ENCODE measurements at regions not wholly inside any gene's neighbourhood (a gene's known extent, or its start where the extent isn't known, plus 50 kb on each side); places are given as distances from the start of the nearest gene placed in this dataset.

DNA sequence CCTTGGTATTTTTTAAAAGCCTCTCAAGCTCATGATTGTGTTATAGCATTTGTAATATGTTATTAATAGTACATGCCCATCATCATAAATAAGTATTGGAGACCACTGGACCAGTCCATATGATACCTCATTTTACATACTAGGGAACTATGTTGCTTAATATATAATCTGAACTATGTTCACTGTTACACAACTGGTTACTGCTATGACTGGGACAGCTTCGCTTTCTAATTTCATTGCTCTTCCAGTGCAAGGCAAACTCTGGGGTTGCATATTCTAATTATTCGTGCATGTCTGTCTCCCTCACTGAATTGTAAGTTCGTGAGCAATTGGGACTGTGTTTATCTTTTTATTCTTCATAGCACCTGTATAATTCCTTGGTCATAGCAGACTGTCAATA is 330.5 kb downstream of the RAPGEF2 start (continued):
- TF ChIP-seq, protein P1, sequence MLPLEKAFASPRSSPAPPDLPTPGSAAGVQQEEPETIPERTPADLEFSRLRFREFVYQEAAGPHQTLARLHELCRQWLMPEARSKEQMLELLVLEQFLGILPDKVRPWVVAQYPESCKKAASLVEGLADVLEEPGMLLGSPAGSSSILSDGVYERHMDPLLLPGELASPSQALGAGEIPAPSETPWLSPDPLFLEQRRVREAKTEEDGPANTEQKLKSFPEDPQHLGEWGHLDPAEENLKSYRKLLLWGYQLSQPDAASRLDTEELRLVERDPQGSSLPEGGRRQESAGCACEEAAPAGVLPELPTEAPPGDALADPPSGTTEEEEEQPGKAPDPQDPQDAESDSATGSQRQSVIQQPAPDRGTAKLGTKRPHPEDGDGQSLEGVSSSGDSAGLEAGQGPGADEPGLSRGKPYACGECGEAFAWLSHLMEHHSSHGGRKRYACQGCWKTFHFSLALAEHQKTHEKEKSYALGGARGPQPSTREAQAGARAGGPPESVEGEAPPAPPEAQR (CRISPR knock-in tag; IDR thresholded peaks at IDR 0.05), result no peak
- TF ChIP-seq, protein P2, sequence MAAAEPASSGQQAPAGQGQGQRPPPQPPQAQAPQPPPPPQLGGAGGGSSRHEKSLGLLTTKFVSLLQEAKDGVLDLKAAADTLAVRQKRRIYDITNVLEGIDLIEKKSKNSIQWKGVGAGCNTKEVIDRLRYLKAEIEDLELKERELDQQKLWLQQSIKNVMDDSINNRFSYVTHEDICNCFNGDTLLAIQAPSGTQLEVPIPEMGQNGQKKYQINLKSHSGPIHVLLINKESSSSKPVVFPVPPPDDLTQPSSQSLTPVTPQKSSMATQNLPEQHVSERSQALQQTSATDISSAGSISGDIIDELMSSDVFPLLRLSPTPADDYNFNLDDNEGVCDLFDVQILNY (CRISPR knock-in tag; IDR thresholded peaks at IDR 0.05), result no peak
- TF ChIP-seq ETV6 (CRISPR knock-in tag; IDR thresholded peaks at IDR 0.05), result no peak
- no peak for TF ChIP-seq ZNF671 (CRISPR knock-in tag; IDR thresholded peaks at IDR 0.05)
- no peak for TF ChIP-seq NR2C2 (CRISPR knock-in tag; IDR thresholded peaks at IDR 0.05)
- TF ChIP-seq, protein P3, sequence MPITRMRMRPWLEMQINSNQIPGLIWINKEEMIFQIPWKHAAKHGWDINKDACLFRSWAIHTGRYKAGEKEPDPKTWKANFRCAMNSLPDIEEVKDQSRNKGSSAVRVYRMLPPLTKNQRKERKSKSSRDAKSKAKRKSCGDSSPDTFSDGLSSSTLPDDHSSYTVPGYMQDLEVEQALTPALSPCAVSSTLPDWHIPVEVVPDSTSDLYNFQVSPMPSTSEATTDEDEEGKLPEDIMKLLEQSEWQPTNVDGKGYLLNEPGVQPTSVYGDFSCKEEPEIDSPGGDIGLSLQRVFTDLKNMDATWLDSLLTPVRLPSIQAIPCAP (CRISPR knock-in tag; IDR thresholded peaks at IDR 0.05), result no peak
- no peak for TF ChIP-seq KAT7 (CRISPR knock-in tag; IDR thresholded peaks at IDR 0.05; ENCODE audit: borderline replicate concordance)
- no peak for TF ChIP-seq TEAD4 (CRISPR knock-in tag; IDR thresholded peaks at IDR 0.05)
- TF ChIP-seq RELA (CRISPR knock-in tag; IDR thresholded peaks at IDR 0.05; ENCODE audit: borderline replicate concordance), result no peak
- no peak for TF ChIP-seq ZNF232 (CRISPR knock-in tag; IDR thresholded peaks at IDR 0.05)

DNA sequence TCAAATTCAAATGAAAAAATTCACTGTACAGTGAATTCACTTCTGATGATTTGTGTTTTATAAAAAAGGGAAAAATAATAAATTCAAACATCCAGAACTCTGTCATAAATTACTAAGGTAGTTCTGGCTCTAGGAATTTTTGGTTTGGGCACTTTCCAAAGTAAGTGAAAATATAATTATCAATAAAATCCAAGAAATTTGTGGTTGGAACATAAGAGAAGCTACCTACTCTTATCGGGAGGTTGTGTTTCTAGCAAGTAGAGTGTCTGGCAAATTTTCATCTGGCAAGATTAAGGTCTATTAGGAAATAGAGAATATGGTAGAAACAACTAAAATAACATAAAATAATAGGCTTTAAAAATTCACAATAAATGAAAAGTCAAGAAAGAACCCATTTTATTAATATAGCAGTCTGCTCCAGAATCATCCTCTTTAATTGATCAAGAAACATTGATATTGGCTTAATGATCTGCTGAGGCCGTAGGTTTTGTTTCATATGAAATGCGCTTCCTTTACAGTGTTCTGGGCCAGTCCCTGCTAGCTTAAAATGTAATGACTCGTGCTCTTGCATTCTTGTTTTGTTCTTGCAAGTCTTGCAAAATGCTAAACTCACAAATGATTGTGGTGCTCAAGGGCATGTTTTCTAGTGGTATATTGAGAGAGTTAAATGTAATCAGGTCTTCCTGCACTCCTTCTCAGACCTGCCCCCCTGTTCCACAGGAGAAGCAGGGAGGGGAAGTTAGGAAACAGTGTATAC is 331.4 kb downstream of the RAPGEF2 start:
- H3K4me1 Mint-ChIP-seq, result 0 out of 2 replicates have a peak, but pooled peaks cover 2% of the 10 kb centered on the region
- H3K27ac Mint-ChIP-seq, result no peak overlapping the region
- no peaks in the 10 kb centered on the region for H3K9me3 Mint-ChIP-seq
- ChIA-PET POLR2A (no interaction called here), CTCF (no interaction called here)
- H3K27me3 Mint-ChIP-seq (ENCODE audit: low read depth), result no peaks in the 10 kb centered on the region
- ATAC-seq (no peak), DNase-seq (ENCODE audit: low spot score) (no peak)
- no peaks in the 10 kb centered on the region for H3K36me3 Mint-ChIP-seq
- TF ChIP-seq MYBL2 (CRISPR knock-in tag; IDR thresholded peaks at IDR 0.05) (no peak), TEAD1 (CRISPR knock-in tag; IDR thresholded peaks at IDR 0.05) (no peak), ZNF232 (CRISPR knock-in tag; IDR thresholded peaks at IDR 0.05) (no peak), GRHL2 (CRISPR knock-in tag; IDR thresholded peaks at IDR 0.05; ENCODE audit: insufficient replicate concordance, severe bottlenecking) (no peak), SOX15 (CRISPR knock-in tag; IDR thresholded peaks at IDR 0.05) (no peak), SMAD4 (CRISPR knock-in tag; IDR thresholded peaks at IDR 0.05) (no peak), ZNF138 (CRISPR knock-in tag; conservative IDR thresholded peaks at IDR 0.05) (no peak), KAT7 (CRISPR knock-in tag; IDR thresholded peaks at IDR 0.05; ENCODE audit: borderline replicate concordance) (no peak), HMGA2 (CRISPR knock-in tag; IDR thresholded peaks at IDR 0.05) (no peak)
- TF ChIP-seq, protein P4, sequence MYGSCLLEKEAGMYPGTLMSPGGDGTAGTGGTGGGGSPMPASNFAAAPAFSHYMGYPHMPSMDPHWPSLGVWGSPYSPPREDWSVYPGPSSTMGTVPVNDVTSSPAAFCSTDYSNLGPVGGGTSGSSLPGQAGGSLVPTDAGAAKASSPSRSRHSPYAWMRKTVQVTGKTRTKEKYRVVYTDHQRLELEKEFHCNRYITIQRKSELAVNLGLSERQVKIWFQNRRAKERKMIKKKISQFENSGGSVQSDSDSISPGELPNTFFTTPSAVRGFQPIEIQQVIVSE (CRISPR knock-in tag; IDR thresholded peaks at IDR 0.05; ENCODE audit: borderline replicate concordance), result no peak
- TF ChIP-seq, protein P2 (CRISPR knock-in tag; IDR thresholded peaks at IDR 0.05), result no peak
- H3K4me3 Mint-ChIP-seq, result no peak overlapping the region

DNA sequence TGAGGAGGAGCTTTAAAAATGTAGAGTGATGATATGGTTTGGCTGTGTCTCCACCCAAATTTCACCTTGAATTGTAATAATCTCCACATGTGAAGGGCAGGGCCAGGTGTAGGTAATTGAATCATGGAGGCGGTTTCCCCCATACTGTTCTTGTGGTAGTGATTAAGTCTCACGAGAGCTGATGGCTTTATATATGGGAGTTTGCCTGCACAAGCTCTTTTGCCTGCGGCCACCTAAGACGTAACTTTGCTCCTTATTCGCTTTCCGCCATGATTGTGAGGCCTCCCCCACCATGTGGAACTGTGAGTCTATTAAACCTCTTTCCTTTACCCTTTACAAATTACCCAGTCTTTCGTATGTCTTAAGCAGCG is 332.0 kb downstream of the RAPGEF2 start:
- Mint-ChIP-seq H3K4me3 (no peak overlapping the region), H3K36me3 (no peaks in the 10 kb centered on the region), H3K27ac (no peak overlapping the region), H3K9me3 (no peaks in the 10 kb centered on the region), H3K4me1 (0 out of 2 replicates have a peak, but pooled peaks cover 2% of the 10 kb centered on the region), H3K27me3 (ENCODE audit: low read depth) (no peaks in the 10 kb centered on the region)
- POLR2A ChIA-PET, result no interaction called here
- ATAC-seq, result no peak
- CTCF ChIA-PET, result no interaction called here
- DNase-seq (ENCODE audit: low spot score), result no peak
- TF ChIP-seq ZNF232 (CRISPR knock-in tag; IDR thresholded peaks at IDR 0.05), result no peak
- TF ChIP-seq, protein P5, sequence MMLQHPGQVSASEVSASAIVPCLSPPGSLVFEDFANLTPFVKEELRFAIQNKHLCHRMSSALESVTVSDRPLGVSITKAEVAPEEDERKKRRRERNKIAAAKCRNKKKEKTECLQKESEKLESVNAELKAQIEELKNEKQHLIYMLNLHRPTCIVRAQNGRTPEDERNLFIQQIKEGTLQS (CRISPR knock-in tag; conservative IDR thresholded peaks at IDR 0.05), result no peak
- no peak for TF ChIP-seq CBFB (CRISPR knock-in tag; IDR thresholded peaks at IDR 0.05; ENCODE audit: low read depth)
- no peak for TF ChIP-seq RORB (CRISPR knock-in tag; IDR thresholded peaks at IDR 0.05)
- no peak for TF ChIP-seq RELA (CRISPR knock-in tag; IDR thresholded peaks at IDR 0.05; ENCODE audit: borderline replicate concordance)
- TF ChIP-seq KAT7 (CRISPR knock-in tag; IDR thresholded peaks at IDR 0.05; ENCODE audit: borderline replicate concordance), result no peak
- TF ChIP-seq, protein P6, sequence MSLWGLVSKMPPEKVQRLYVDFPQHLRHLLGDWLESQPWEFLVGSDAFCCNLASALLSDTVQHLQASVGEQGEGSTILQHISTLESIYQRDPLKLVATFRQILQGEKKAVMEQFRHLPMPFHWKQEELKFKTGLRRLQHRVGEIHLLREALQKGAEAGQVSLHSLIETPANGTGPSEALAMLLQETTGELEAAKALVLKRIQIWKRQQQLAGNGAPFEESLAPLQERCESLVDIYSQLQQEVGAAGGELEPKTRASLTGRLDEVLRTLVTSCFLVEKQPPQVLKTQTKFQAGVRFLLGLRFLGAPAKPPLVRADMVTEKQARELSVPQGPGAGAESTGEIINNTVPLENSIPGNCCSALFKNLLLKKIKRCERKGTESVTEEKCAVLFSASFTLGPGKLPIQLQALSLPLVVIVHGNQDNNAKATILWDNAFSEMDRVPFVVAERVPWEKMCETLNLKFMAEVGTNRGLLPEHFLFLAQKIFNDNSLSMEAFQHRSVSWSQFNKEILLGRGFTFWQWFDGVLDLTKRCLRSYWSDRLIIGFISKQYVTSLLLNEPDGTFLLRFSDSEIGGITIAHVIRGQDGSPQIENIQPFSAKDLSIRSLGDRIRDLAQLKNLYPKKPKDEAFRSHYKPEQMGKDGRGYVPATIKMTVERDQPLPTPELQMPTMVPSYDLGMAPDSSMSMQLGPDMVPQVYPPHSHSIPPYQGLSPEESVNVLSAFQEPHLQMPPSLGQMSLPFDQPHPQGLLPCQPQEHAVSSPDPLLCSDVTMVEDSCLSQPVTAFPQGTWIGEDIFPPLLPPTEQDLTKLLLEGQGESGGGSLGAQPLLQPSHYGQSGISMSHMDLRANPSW (CRISPR knock-in tag; conservative IDR thresholded peaks at IDR 0.05; ENCODE audit: low read depth), result no peak
- TF ChIP-seq ELF4 (CRISPR knock-in tag; IDR thresholded peaks at IDR 0.05; ENCODE audit: low read depth), result no peak
- TF ChIP-seq, protein P7, sequence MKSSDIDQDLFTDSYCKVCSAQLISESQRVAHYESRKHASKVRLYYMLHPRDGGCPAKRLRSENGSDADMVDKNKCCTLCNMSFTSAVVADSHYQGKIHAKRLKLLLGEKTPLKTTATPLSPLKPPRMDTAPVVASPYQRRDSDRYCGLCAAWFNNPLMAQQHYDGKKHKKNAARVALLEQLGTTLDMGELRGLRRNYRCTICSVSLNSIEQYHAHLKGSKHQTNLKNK (CRISPR knock-in tag; IDR thresholded peaks at IDR 0.05), result no peak
- no peak for TF ChIP-seq MXD4 (CRISPR knock-in tag; IDR thresholded peaks at IDR 0.05; ENCODE audit: borderline replicate concordance)

Measured in WTC11 (cell line).